ENCODE measurements at regions not wholly inside any gene's neighbourhood (a gene's known extent, or its start where the extent isn't known, plus 50 kb on each side); places are given as distances from the start of the nearest gene placed in this dataset.

DNA sequence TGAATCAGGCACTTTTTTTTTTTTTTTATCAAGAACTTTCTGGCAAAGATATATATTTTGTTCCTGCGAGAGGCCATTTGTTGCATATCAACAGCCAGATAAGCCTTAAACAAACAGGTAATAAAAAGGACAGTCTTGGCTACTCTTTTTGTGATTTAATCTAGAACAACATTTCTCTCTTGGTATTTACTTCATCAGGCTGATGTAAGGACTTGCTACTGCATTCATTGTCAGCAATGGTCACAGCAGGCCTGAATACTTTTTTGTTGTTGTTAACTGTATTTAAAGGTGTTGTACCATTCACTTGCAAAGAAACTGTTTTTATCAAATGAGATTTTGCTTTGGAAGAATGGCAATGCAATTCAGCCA is 683.8 kb downstream of the IRS1 start:
- TF ChIP-seq, protein P1, sequence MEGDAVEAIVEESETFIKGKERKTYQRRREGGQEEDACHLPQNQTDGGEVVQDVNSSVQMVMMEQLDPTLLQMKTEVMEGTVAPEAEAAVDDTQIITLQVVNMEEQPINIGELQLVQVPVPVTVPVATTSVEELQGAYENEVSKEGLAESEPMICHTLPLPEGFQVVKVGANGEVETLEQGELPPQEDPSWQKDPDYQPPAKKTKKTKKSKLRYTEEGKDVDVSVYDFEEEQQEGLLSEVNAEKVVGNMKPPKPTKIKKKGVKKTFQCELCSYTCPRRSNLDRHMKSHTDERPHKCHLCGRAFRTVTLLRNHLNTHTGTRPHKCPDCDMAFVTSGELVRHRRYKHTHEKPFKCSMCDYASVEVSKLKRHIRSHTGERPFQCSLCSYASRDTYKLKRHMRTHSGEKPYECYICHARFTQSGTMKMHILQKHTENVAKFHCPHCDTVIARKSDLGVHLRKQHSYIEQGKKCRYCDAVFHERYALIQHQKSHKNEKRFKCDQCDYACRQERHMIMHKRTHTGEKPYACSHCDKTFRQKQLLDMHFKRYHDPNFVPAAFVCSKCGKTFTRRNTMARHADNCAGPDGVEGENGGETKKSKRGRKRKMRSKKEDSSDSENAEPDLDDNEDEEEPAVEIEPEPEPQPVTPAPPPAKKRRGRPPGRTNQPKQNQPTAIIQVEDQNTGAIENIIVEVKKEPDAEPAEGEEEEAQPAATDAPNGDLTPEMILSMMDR (IDR thresholded peaks at IDR 0.05), result no peak
- no peak for TF ChIP-seq POLR2A (IDR thresholded peaks at IDR 0.05)

All from heart left ventricle (tissue), 13 donors.